ENCODE measurements at regions not wholly inside any gene's neighbourhood (a gene's known extent, or its start where the extent isn't known, plus 50 kb on each side); places are given as distances from the start of the nearest gene placed in this dataset.

GRCh38 chr2:58798676-58799208 is 557.6 kb upstream of the FANCL start:
- Histone ChIP-seq H3K4me3 (no peak overlapping the region), H3K9me3 (peaks cover 0 to 2% (median 0%) of the 10 kb centered on the region in 11 donors), H3K36me3 (no peaks in the 10 kb centered on the region), H3K27me3 (peaks cover 0 to 18% (median 0%) of the 10 kb centered on the region in 7 donors), H3K27ac (no peak overlapping the region), H3K4me1 (no peaks in the 10 kb centered on the region)
- DNase-seq, result no peak
- intact Hi-C loops (cut with DNase I), result no loop called here
- no peak for TF ChIP-seq CTCF (IDR thresholded peaks at IDR 0.05)
- ATAC-seq, result no peak
- 91 to 92% methylated on average over 6 of the region's 6 CpGs for WGBS, 2 donors

GRCh38 chr2:58796239-58796910 is 555.2 kb upstream of the FANCL start:
- WGBS, 2 donors, result 43 to 46% methylated on average over 2 of the region's 2 CpGs
- ATAC-seq, result no peak
- no peak for DNase-seq
- Histone ChIP-seq H3K27me3 (peaks cover 0 to 18% (median 0%) of the 10 kb centered on the region in 7 donors), H3K9me3 (peaks cover 0 to 2% (median 0%) of the 10 kb centered on the region in 11 donors), H3K4me3 (no peak overlapping the region), H3K4me1 (no peaks in the 10 kb centered on the region), H3K27ac (no peak overlapping the region), H3K36me3 (no peaks in the 10 kb centered on the region)
- intact Hi-C loops (cut with DNase I), result no loop called here
- no peak for TF ChIP-seq CTCF (IDR thresholded peaks at IDR 0.05)

GRCh38 chr2:58794916-58795315 is 553.8 kb upstream of the FANCL start:
- no peaks in the 10 kb centered on the region for H3K4me1 ChIP-seq
- no peak overlapping the region for H3K27ac ChIP-seq
- peaks cover 0 to 18% (median 0%) of the 10 kb centered on the region in 7 donors for H3K27me3 ChIP-seq
- no peak for ATAC-seq
- no peaks in the 10 kb centered on the region for H3K36me3 ChIP-seq
- peaks cover 0 to 2% (median 0%) of the 10 kb centered on the region in 11 donors for H3K9me3 ChIP-seq
- no peak for TF ChIP-seq CTCF (IDR thresholded peaks at IDR 0.05)
- intact Hi-C loops (cut with DNase I), result no loop called here
- H3K4me3 ChIP-seq, result no peak overlapping the region
- DNase-seq, result no peak

GRCh38 chr2:58794103-58794502 is 553.0 kb upstream of the FANCL start:
- WGBS, 2 donors, result 88 to 92% methylated on average over 1 of the region's 1 CpG

More at GRCh38 chr2:58794103-58794502, 553.0 kb upstream of the FANCL start:
- intact Hi-C loops (cut with DNase I), result no loop called here
- H3K27ac ChIP-seq, result no peak overlapping the region
- peaks cover 0 to 2% (median 0%) of the 10 kb centered on the region in 11 donors for H3K9me3 ChIP-seq
- no peak for TF ChIP-seq CTCF (IDR thresholded peaks at IDR 0.05)
- no peak for DNase-seq
- no peak overlapping the region for H3K4me3 ChIP-seq
- no peak for ATAC-seq
- peaks cover 0 to 18% (median 0%) of the 10 kb centered on the region in 7 donors for H3K27me3 ChIP-seq
- no peaks in the 10 kb centered on the region for H3K4me1 ChIP-seq
- no peaks in the 10 kb centered on the region for H3K36me3 ChIP-seq

All from heart right ventricle (tissue), 16 donors.